ENCODE measurements at regions not wholly inside any gene's neighbourhood (a gene's known extent, or its start where the extent isn't known, plus 50 kb on each side); places are given as distances from the start of the nearest gene placed in this dataset.

DNA sequence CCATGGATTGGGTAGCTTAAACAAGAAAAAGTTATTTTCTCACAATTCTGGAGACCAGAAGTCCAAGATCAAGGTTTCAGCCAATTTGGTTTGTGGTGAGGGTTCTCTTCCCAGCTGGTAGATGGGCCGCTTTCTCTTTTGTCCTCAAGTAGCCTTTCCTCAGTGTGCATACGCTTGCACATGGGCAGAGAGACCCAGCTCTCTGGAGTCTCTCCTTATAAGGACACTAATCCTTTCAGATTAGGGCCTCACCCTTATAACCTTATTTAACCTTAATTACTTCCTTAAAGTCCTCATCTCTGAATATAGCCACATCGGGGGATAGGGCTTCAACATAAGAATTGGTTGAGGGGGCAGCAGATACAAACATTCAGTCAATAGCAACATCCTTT, 68.4 kb upstream of the NLK start:
- H3K79me2 ChIP-seq (ENCODE audit: insufficient read depth, low read length) = no peaks in the 10 kb centered on the region
- H3K27ac ChIP-seq (ENCODE audit: insufficient read length, low read depth, low read length) = no peak overlapping the region
- no peak overlapping the region for H3K18ac ChIP-seq (ENCODE audit: insufficient read length, low read depth, low read length)
- no peaks in the 10 kb centered on the region for H3K9me3 ChIP-seq (ENCODE audit: control insufficient read depth, low read depth, low read length)
- H4K8ac ChIP-seq (replicated peaks; ENCODE audit: insufficient read length, low read depth, low read length) = no peak overlapping the region
- Mint-ChIP-seq H3K4me1 (peaks cover 10 to 17% of the 10 kb centered on the region in 2 experiments; a peak in 3 of 4 replicates), H3K36me3 (ENCODE audit: insufficient read depth in 1 of 3, low read depth in 3 of 3) (no peaks in the 10 kb centered on the region), H3K4me3 (no peak overlapping the region), H3K27ac (no peak overlapping the region), H3K9me3 (no peaks in the 10 kb centered on the region), H3K27me3 (ENCODE audit: low read depth) (peaks cover 2% of the 10 kb centered on the region)
- no peak overlapping the region for H3K4me2 ChIP-seq (ENCODE audit: insufficient read depth, insufficient read length, low read length)
- no peak for DNase-seq
- WGBS (ENCODE audit: extremely low coverage, insufficient read length, low lambda C conversion rate) = no CpG with 5 or more reads among the region's 3 CpGs
- no peak overlapping the region for H3K9ac ChIP-seq (ENCODE audit: extremely low read depth, insufficient read length, low read length)
- TF ChIP-seq, protein P1, sequence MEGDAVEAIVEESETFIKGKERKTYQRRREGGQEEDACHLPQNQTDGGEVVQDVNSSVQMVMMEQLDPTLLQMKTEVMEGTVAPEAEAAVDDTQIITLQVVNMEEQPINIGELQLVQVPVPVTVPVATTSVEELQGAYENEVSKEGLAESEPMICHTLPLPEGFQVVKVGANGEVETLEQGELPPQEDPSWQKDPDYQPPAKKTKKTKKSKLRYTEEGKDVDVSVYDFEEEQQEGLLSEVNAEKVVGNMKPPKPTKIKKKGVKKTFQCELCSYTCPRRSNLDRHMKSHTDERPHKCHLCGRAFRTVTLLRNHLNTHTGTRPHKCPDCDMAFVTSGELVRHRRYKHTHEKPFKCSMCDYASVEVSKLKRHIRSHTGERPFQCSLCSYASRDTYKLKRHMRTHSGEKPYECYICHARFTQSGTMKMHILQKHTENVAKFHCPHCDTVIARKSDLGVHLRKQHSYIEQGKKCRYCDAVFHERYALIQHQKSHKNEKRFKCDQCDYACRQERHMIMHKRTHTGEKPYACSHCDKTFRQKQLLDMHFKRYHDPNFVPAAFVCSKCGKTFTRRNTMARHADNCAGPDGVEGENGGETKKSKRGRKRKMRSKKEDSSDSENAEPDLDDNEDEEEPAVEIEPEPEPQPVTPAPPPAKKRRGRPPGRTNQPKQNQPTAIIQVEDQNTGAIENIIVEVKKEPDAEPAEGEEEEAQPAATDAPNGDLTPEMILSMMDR (conservative IDR thresholded peaks at IDR 0.05) = no peak
- no peak overlapping the region for H3K14ac ChIP-seq (ENCODE audit: insufficient read depth, low read length)
- H3T11ph ChIP-seq (ENCODE audit: low read length) = no peak overlapping the region
- H3K4me1 ChIP-seq (ENCODE audit: insufficient read depth, low read length) = no peaks in the 10 kb centered on the region
- no peaks in the 10 kb centered on the region for H3K79me1 ChIP-seq (ENCODE audit: insufficient read depth, low read depth, low read length, poor library complexity, severe bottlenecking)
- H3K23me2 ChIP-seq (ENCODE audit: insufficient read length, low read depth, low read length, poor library complexity, severe bottlenecking) = no peaks in the 10 kb centered on the region
- no peak overlapping the region for H2BK12ac ChIP-seq (ENCODE audit: insufficient read length, low read depth, low read length)
- no peaks in the 10 kb centered on the region for H3K27me3 ChIP-seq (ENCODE audit: insufficient read depth, low read length)
- no peak overlapping the region for H2BK15ac ChIP-seq (ENCODE audit: low read depth, low read length)
- no peak overlapping the region for H2BK120ac ChIP-seq (ENCODE audit: low read depth, low read length, poor library complexity, severe bottlenecking)
- H3K23ac ChIP-seq (ENCODE audit: insufficient read length, low read depth, low read length) = no peak overlapping the region
- no peak overlapping the region for H3K4ac ChIP-seq (ENCODE audit: low read depth, low read length)
- H2BK20ac ChIP-seq (ENCODE audit: low read depth, low read length, poor library complexity, severe bottlenecking) = no peak overlapping the region
- H2AK5ac ChIP-seq (ENCODE audit: insufficient read length, low read length) = no peak overlapping the region
- no peak overlapping the region for H4K5ac ChIP-seq (ENCODE audit: insufficient read length, low read depth, low read length)
- no peak overlapping the region for H2BK5ac ChIP-seq (ENCODE audit: insufficient read length, low read length)
- H2AFZ ChIP-seq (ENCODE audit: low read length) = no peak overlapping the region
- H3K56ac ChIP-seq (ENCODE audit: insufficient read length, low read depth, low read length) = no peak overlapping the region
- no peaks in the 10 kb centered on the region for H4K20me1 ChIP-seq (ENCODE audit: control insufficient read depth, insufficient read depth, insufficient read length)
- H4K91ac ChIP-seq (ENCODE audit: insufficient read length, low read depth, low read length) = no peak overlapping the region

Measured in H9 (cell line).